ENCODE measurements at regions not wholly inside any gene's neighbourhood (a gene's known extent, or its start where the extent isn't known, plus 50 kb on each side); places are given as distances from the start of the nearest gene placed in this dataset.

- peak; percentile 23 for TF ChIP-seq EZH2 (IDR thresholded peaks at IDR 0.05; ENCODE audit: borderline replicate concordance, low read depth, low read length, severe bottlenecking)
- no peak for TF ChIP-seq POLR2A (IDR thresholded peaks at IDR 0.05; ENCODE audit: low read depth, low read length)
- no peak for TF ChIP-seq POLR2AphosphoS5 (IDR thresholded peaks at IDR 0.05; ENCODE audit: insufficient read depth, low read depth, low read length)
- TF ChIP-seq, protein P1, sequence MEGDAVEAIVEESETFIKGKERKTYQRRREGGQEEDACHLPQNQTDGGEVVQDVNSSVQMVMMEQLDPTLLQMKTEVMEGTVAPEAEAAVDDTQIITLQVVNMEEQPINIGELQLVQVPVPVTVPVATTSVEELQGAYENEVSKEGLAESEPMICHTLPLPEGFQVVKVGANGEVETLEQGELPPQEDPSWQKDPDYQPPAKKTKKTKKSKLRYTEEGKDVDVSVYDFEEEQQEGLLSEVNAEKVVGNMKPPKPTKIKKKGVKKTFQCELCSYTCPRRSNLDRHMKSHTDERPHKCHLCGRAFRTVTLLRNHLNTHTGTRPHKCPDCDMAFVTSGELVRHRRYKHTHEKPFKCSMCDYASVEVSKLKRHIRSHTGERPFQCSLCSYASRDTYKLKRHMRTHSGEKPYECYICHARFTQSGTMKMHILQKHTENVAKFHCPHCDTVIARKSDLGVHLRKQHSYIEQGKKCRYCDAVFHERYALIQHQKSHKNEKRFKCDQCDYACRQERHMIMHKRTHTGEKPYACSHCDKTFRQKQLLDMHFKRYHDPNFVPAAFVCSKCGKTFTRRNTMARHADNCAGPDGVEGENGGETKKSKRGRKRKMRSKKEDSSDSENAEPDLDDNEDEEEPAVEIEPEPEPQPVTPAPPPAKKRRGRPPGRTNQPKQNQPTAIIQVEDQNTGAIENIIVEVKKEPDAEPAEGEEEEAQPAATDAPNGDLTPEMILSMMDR (IDR thresholded peaks at IDR 0.05; ENCODE audit: extremely low read depth in 1 of 2, insufficient read depth in 1 of 2, low read depth in 1 of 2, low read length in 2 of 2) = no peak
- no peak for TF ChIP-seq JUN (IDR thresholded peaks at IDR 0.05; ENCODE audit: borderline replicate concordance, insufficient read depth, insufficient read length, low read depth)
- TF ChIP-seq MYC (IDR thresholded peaks at IDR 0.05; ENCODE audit: low read depth, low read length) = no peak
- TF ChIP-seq, protein P2, sequence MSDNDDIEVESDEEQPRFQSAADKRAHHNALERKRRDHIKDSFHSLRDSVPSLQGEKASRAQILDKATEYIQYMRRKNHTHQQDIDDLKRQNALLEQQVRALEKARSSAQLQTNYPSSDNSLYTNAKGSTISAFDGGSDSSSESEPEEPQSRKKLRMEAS (IDR thresholded peaks at IDR 0.05; ENCODE audit: insufficient read depth, insufficient read length) = no peak
- TF ChIP-seq FOS (IDR thresholded peaks at IDR 0.05; ENCODE audit: borderline replicate concordance, insufficient read depth, low read length) = no peak
- TF ChIP-seq GATA2 (IDR thresholded peaks at IDR 0.05; ENCODE audit: insufficient read depth, insufficient read length, low read depth, low read length) = no peak
These were observed 119.2 kb upstream of the BARHL2 start for GRCh38 chr1:90836345-90836679.
